MCF 10A (cell line): ENCODE measurements at regions not wholly inside any gene's neighbourhood (a gene's known extent, or its start where the extent isn't known, plus 50 kb on each side); places are given as distances from the start of the nearest gene placed in this dataset.

Experiments used
- BruUV-seq: library from RNA; stranded (reverse); fragments of 400-500 nt; replicated peaks from 2 replicates; lab custom pipeline; 2021; lab: Mats Ljungman, UMichigan
- CTCF ChIA-PET: fragments of 300-600 bp; sonication (Branson Sonifier 250); formaldehyde crosslinking; extraction: SDS; loops from one replicate; lab custom pipeline; 2021; ENCODE audit warnings: antibody characterized with exemption, inconsistent platforms; lab: Yijun Ruan, JAX
- POLR2A ChIA-PET: fragments of 300-600, 350-650 bp; sonication (Branson Sonifier 250); formaldehyde crosslinking; extraction: SDS; loops from one replicate; lab custom pipeline; 2020; ENCODE audit warnings: antibody characterized with exemption, inconsistent platforms; lab: Yijun Ruan, JAX
- DNase-seq: peaks from one replicate; pipeline ENCODE4 v3.0.0-alpha.2; 2018; ENCODE audit not compliant: unreplicated experiment
- H3K27ac Mint-ChIP-seq: one replicate; pipeline ENCODE4 v1.8.0; 2022; ENCODE audit warnings: mild to moderate bottlenecking, low read depth, mixed read lengths; ENCODE audit not compliant: unreplicated experiment
- H3K27me3 Mint-ChIP-seq: one replicate; pipeline ENCODE4 v1.8.0; 2022; ENCODE audit warnings: mixed read lengths; ENCODE audit not compliant: insufficient read depth, unreplicated experiment
- H3K36me3 Mint-ChIP-seq: one replicate; pipeline ENCODE4 v1.8.0; 2022; ENCODE audit warnings: mild to moderate bottlenecking, moderate library complexity, mixed read lengths; ENCODE audit not compliant: insufficient read depth, unreplicated experiment
- H3K4me1 Mint-ChIP-seq: one replicate; pipeline ENCODE4 v1.8.0; 2022; ENCODE audit warnings: mixed read lengths; ENCODE audit not compliant: insufficient read depth, unreplicated experiment
- H3K4me3 Mint-ChIP-seq: one replicate; pipeline ENCODE4 v1.8.0; 2022; ENCODE audit warnings: mild to moderate bottlenecking, moderate library complexity, mixed read lengths; ENCODE audit not compliant: unreplicated experiment
- H3K9me3 Mint-ChIP-seq: one replicate; pipeline ENCODE4 v1.8.0; 2022; ENCODE audit warnings: mixed read lengths; ENCODE audit not compliant: unreplicated experiment
- CTCF ChIP-seq: fragments of 200-600 bp; IDR thresholded peaks from one replicate; pipeline ENCODE4 v1.8.0; 2022; ENCODE audit warnings: antibody characterized with exemption, mild to moderate bottlenecking; ENCODE audit not compliant: unreplicated experiment
- intact Hi-C: fragments of 100-400 bp; cut with micrococcal nuclease; formaldehyde crosslinking; loops from 2 replicates; pipeline ENCODE4 v1.14.1; 2022

GRCh38 chr15:68485721-68486360 is 53.9 kb upstream of the ITGA11 start:
- no peak for DNase-seq
- intact Hi-C loops = no loop called here
- BruUV-seq = no TSS peak
- POLR2A ChIA-PET = no interaction called here
- CTCF ChIA-PET = interaction anchor here (0.9 kb wide), 1 partner anchor 11 kb away, joined by 3 read pairs; no protein-coding TSS in a partner anchor
- Mint-ChIP-seq H3K27me3 (peaks cover 76% of the 10 kb centered on the region), H3K4me1 (no peaks in the 10 kb centered on the region), H3K4me3 (no peak overlapping the region), H3K36me3 (no peaks in the 10 kb centered on the region), H3K27ac (no peak overlapping the region), H3K9me3 (no peaks in the 10 kb centered on the region)
- no peak for TF ChIP-seq CTCF

- no peaks in the 10 kb centered on the region for H3K4me1 Mint-ChIP-seq
- no peak overlapping the region for H3K27ac Mint-ChIP-seq
- H3K36me3 Mint-ChIP-seq = no peaks in the 10 kb centered on the region
- DNase-seq = no peak
- peaks cover 82% of the 10 kb centered on the region for H3K27me3 Mint-ChIP-seq
- no TSS peak for BruUV-seq
- no peak for TF ChIP-seq CTCF
- no peaks in the 10 kb centered on the region for H3K9me3 Mint-ChIP-seq
- CTCF ChIA-PET = no interaction called here
- H3K4me3 Mint-ChIP-seq = no peak overlapping the region
- POLR2A ChIA-PET = interaction anchor here (0.7 kb wide), 1 partner anchor 10 kb away, joined by 3 read pairs; no protein-coding TSS in a partner anchor
- intact Hi-C loops = no loop called here
Observed at GRCh38 chr15:68487087-68487843, 55.3 kb upstream of the ITGA11 start.

GRCh38 chr15:68488290-68488689 is 56.3 kb upstream of the ITGA11 start:
- H3K27me3 Mint-ChIP-seq = peaks cover 80% of the 10 kb centered on the region
- no peak overlapping the region for H3K27ac Mint-ChIP-seq
- BruUV-seq = no TSS peak
- intact Hi-C loops = no loop called here
- ChIA-PET POLR2A (no interaction called here), CTCF (interaction anchor here (0.6 kb wide), 1 partner anchor 437 kb away, joined by 3 read pairs; no protein-coding TSS in a partner anchor)
- H3K36me3 Mint-ChIP-seq = no peaks in the 10 kb centered on the region
- H3K4me3 Mint-ChIP-seq = no peak overlapping the region
- no peak for TF ChIP-seq CTCF
- no peak for DNase-seq
- H3K9me3 Mint-ChIP-seq = no peaks in the 10 kb centered on the region
- H3K4me1 Mint-ChIP-seq = no peaks in the 10 kb centered on the region

GRCh38 chr15:68488966-68489365 is 57.0 kb upstream of the ITGA11 start:
- H3K4me1 Mint-ChIP-seq = no peaks in the 10 kb centered on the region
- CTCF ChIA-PET = interaction anchor here (0.6 kb wide), 1 partner anchor 436 kb away, joined by 3 read pairs; no protein-coding TSS in a partner anchor
- H3K4me3 Mint-ChIP-seq = no peak overlapping the region
- no peak for DNase-seq
- no peak overlapping the region for H3K27ac Mint-ChIP-seq
- POLR2A ChIA-PET = no interaction called here
- H3K27me3 Mint-ChIP-seq = peaks cover 80% of the 10 kb centered on the region
- no peak for TF ChIP-seq CTCF
- intact Hi-C loops = no loop called here
- H3K9me3 Mint-ChIP-seq = no peaks in the 10 kb centered on the region
- no TSS peak for BruUV-seq
- no peaks in the 10 kb centered on the region for H3K36me3 Mint-ChIP-seq
